GM19023 (cell line): ENCODE measurements at regions not wholly inside any gene's neighbourhood (a gene's known extent, or its start where the extent isn't known, plus 50 kb on each side); places are given as distances from the start of the nearest gene placed in this dataset.
"Not testable (repeated sequence)": the region's sequence is repeated elsewhere in the genome, so short reads cannot be mapped to it uniquely, and the experiment has no call there.

Experiments
- ATAC-seq: cut with Tn5 transposase; IDR thresholded peaks from one replicate; pipeline ENCODE4 v1.9.1; 2021; ENCODE audit warnings: mild to moderate bottlenecking, moderate library complexity; ENCODE audit not compliant: unreplicated experiment

- no peak for ATAC-seq
These were observed 854.8 kb downstream of the EPHA4 start for GRCh38 chr2:220717283-220717682.

DNA sequence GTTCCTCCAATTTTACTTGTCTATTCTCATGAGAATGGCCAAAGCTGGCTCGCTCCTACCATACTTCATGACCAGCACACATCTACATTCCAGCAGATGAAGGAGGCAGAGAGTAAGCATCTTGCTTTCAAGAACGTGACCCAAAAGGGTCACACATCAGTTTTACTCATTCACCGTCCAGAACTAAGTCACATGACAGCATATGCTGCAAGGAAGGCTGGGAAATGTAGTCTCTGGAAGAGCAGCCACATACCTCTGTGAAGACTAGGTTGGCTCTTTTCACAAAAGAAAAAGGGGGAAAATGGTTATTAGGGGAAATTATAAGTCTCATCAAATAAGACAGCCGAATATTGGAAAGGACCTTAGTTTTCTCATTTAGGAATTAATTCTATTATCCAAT lies 835.3 kb downstream of the EPHA4 start:
- ATAC-seq, result no peak

DNA sequence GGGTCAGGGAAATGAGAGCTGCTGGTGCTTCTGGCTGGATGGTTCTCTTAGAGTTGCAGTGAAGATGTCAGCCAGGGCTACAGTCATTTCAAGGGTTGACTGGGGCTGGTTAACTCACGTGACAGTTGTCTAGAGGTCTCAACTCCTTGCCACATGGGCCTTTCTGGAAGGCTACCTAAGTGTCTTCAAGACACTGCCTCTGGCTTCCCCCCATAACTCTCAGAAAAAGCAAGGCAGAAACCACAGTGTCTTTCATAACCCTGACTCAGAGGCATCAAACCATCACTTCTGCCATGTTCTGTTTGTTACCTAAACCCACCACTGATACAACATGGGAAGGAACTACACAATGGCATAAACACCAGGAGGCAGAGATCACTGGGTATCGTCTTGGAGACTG lies 828.9 kb downstream of the EPHA4 start:
- no peak for ATAC-seq

DNA sequence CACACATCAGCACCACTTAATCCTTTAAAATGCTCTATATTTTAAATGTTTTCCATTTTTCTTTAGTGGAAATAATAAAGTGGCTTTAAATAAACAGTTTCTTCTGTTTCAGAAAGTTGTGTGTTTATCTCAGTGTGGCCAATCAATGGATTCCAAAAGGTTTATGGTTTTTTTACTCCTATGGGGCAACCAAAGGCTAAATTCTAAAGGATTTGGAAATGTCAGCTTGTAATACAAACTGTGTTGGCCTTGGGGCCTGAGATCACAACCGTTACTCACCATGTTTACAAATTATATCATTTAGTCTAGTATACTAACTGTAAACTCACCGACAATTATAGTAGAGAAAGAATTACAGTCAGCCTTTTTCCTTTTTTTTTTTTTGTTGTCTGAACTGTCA lies 827.2 kb downstream of the EPHA4 start:
- no peak for ATAC-seq

DNA sequence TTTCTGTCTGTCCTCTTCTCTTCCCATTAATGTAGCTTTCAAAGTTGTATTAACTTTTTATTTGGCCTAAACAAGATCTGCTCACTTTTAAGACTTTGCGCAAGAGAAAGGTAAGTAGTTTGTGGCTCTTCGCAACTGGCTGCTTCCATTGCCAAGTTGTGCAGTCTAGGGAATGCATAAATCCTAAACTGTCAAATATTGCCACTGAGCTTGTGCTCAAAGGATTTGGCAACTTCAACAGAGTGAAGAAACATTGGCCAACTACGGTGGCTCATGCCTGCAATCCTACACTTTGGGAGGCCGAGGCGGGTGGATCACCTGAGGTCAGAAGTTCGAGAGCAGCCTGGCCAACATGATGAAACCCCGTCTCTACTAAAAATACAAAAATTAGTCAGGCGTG lies 826.4 kb downstream of the EPHA4 start:
- ATAC-seq, result no peak

GRCh38 chr2:220747736-220748135 lies 824.4 kb downstream of the EPHA4 start:
- ATAC-seq, result no peak

- ATAC-seq, result no peak
These were observed 823.1 kb downstream of the EPHA4 start for GRCh38 chr2:220748875-220749479.

- no peak for ATAC-seq
These were observed 818.6 kb downstream of the EPHA4 start for GRCh38 chr2:220753486-220753885.

GRCh38 chr2:220756653-220757052 lies 815.5 kb downstream of the EPHA4 start:
- ATAC-seq, result no peak

- ATAC-seq, result not testable (repeated sequence)
These were observed 813.7 kb downstream of the EPHA4 start for GRCh38 chr2:220758376-220758775.

- ATAC-seq, result no peak
These were observed 807.9 kb downstream of the EPHA4 start for GRCh38 chr2:220764171-220764570.

- ATAC-seq, result no peak
These were observed 804.4 kb downstream of the EPHA4 start for GRCh38 chr2:220767591-220768255.

- ATAC-seq, result no peak
These were observed 796.1 kb downstream of the EPHA4 start for GRCh38 chr2:220775856-220776488.

GRCh38 chr2:220779076-220779475 lies 793.0 kb downstream of the EPHA4 start:
- not testable (repeated sequence) for ATAC-seq

- ATAC-seq, result no peak
These were observed 792.6 kb downstream of the EPHA4 start for GRCh38 chr2:220779511-220779910.

DNA sequence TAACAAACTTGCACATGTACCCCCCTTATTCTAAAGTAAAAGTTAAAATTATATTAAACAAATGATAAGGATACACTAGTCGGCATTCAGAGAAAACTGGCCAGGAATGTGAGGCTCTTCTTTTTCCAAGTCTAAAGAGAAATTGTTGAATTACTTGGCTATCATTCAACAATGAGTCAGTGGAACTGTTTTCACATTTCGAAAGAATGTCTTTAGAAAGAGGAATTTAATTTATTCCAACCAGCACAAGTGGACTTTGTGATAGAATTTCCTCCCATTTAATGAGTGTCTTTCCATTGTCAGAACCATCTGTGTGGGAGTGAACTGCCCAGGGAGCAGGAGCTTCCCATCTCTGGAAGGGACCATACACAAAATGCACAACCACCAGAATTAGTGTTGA lies 792.2 kb downstream of the EPHA4 start:
- ATAC-seq, result no peak

DNA sequence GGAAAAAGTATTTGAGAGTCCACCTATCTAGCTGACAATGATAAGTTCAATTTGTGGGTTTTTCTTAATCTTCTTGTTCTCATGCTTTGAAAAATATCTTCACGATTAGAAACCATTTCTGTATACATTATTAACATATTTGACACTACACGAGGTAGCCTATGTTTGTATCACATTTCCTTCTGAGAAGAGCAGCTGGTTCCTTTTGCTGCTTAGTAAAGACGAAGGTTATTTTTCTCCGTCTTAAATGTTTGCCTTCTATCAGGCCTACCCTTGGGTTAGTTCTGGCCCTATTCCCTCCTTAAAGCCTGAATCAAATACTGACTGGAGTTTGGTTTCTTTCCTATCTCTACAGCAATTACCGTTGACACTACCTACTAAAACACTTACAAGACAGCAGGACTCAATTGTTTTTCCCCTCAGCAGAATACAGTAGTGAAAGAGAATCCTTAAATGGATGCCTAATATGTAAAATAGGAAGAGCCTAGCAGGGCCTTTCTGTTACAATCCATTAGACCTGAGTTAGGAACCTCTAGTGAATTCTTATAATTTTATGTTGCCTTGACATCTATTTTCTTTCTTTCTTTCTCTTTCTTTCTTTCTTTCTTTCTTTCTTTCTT lies 790.4 kb downstream of the EPHA4 start:
- no peak for ATAC-seq

- ATAC-seq, result no peak
These were observed 789.4 kb downstream of the EPHA4 start for GRCh38 chr2:220782609-220783113.

GRCh38 chr2:220783671-220784070 lies 788.4 kb downstream of the EPHA4 start:
- no peak for ATAC-seq

- no peak for ATAC-seq
These were observed 786.9 kb downstream of the EPHA4 start for GRCh38 chr2:220785178-220785577.

DNA sequence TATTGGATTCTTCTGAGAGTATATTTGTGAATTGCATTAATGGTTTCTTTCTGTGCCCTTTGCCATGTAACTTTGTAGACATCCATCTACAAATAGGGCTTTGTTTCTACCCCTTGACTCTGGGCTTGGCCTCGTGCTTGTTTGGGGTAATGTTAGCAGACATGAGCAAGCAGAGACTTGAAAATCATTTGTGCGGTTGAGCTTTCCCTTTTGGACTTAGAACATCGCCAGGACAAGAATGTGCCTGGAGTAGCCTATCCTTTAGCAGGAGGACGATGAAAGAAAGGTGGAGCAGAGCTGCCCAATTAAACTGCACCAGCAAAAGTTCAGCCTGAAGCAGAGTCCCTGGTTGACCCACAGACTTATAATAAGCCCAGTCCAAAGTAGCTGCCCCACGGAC lies 785.9 kb downstream of the EPHA4 start:
- ATAC-seq, result no peak

DNA sequence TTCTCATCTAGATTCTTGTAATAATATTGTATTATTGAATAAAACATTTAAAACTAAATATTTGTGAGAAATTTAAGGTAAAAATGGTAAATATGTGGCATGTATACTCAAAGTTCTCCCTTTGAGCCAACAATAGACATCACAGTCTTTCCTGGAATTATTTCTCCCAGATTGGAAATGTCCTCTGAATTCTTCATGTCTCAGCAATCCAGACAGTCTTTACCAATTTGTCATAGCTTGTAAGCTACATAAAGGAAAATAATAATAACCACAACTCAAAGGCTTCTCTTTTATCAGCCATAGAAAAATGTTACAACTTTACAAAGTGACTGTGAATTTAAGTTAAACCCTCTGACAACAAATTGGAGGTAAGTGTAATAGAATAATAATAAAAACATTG lies 784.9 kb downstream of the EPHA4 start:
- no peak for ATAC-seq
